Stomach (tissue), 8 donors: ENCODE measurements at regions not wholly inside any gene's neighbourhood (a gene's known extent, or its start where the extent isn't known, plus 50 kb on each side); places are given as distances from the start of the nearest gene placed in this dataset.

ENCODE experiments used
- DNase-seq, 2 donors: peaks; one replicate each; pipeline versions ENCODE4 v3.0.0 to v3.0.0-alpha.2; 2013 to 2019
- H3K27ac ChIP-seq, 5 donors: fragments of 200-600 bp in 4 of 5; sonication (generic) in 4 of 5; one replicate each; pipeline ENCODE4 v1.5.1; 2013 to 2019; ENCODE audit warnings: mild to moderate bottlenecking in 1 of 5, moderate library complexity in 1 of 5
- H3K27me3 ChIP-seq, 3 donors: fragments of 200-600 bp; sonication (generic); one replicate each; pipeline ENCODE4 v1.5.1; 2017 to 2019; ENCODE audit warnings: mixed run types in 1 of 3
- H3K36me3 ChIP-seq, 4 donors: fragments of 200-600 bp; sonication (generic); 1 replicate in 3 of 4; 2 replicates in 1 of 4; pipeline ENCODE4 v1.5.1; 2016 to 2019
- H3K4me1 ChIP-seq, 4 donors: fragments of 200-600 bp; sonication (generic); one replicate each; pipeline ENCODE4 v1.5.1; 2016 to 2019
- H3K4me3 ChIP-seq, 4 donors: fragments of 200-600 bp; sonication (generic) in 3 of 4; one replicate each; pipeline ENCODE4 v1.5.1; 2016 to 2019; ENCODE audit warnings: mild to moderate bottlenecking in 1 of 4
- H3K9me3 ChIP-seq, 4 donors: fragments of 200-600 bp; sonication (generic); one replicate each; pipeline ENCODE4 v1.5.1; 2016 to 2019
- EP300 ChIP-seq: sonication (generic); formaldehyde crosslinking; IDR thresholded peaks from one replicate; pipeline ENCODE4 v1.6.1; 2017; ENCODE audit warnings: antibody characterized with exemption
- POLR2A ChIP-seq, 4 donors: fragments of 450-650 bp; IDR thresholded peaks; one replicate each; pipeline ENCODE4 v1.6.1; 2016; ENCODE audit warnings: antibody characterized with exemption in 4 of 4, control low read depth in 2 of 4, mild to moderate bottlenecking in 1 of 4, moderate library complexity in 1 of 4
- POLR2AphosphoS5 ChIP-seq, 3 donors: sonication (generic); formaldehyde crosslinking; IDR thresholded peaks; one replicate each; pipeline ENCODE4 v1.6.1; 2016; ENCODE audit warnings: antibody characterized with exemption in 3 of 3
- WGBS, 5 donors: extraction: QIAGEN DNeasy Blood & Tissue Kit in 3 of 5; methylation state at CpG; one replicate each; pipeline versions ENCODE4 v1.1.5 to v1.1.7; 2013 to 2018; 5-methylcytosine and 5-hydroxymethylcytosine counted together
- intact Hi-C: fragments of 100-400 bp; cut with DNase I; formaldehyde crosslinking; loops from one replicate; pipeline ENCODE4 v1.15.1; 2023; ENCODE audit warnings: low total_unique reads
- TF ChIP-seq, protein P1 (sequence below), 7 experiments: fragments of 450-650 bp in 4 of 7; fragments of 200-600 bp in 3 of 7; sonication (generic) in 3 of 7; IDR thresholded peaks; one replicate each; pipeline ENCODE4 v1.5.1; 2016 to 2019; ENCODE audit warnings: antibody characterized with exemption in 7 of 7, control low read depth in 2 of 7, mild to moderate bottlenecking in 1 of 7
- donor health status: healthy with polysubstance abuse.
- donor health status: Bipolar disorder and iron deficiency.
- donor health status: healthy.

DNA sequence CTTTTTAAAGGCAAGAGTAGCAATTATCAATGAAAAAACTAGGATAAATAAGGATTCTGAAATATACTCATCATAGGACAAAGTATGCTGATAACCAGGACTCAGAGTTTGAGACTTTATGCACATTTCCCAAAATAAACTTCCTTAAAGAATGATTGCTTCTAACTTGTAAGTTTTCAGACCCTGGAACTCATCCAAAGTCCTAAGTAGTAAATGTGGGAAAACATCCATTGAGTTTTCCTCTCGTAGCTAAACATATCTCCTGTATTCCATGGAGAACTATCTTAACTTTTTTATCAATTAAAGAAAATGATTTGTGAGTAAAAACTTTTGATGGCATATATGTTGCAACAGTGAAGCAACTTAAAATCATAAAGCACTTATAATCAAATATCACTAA, 285.2 kb upstream of the KLF6 start:
- Histone ChIP-seq H3K4me1 (peaks cover 9 to 30% (median 11%) of the 10 kb centered on the region in 4 donors), H3K27me3 (no peaks in the 10 kb centered on the region), H3K36me3 (no peaks in the 10 kb centered on the region), H3K4me3 (no peak overlapping the region), H3K9me3 (no peaks in the 10 kb centered on the region), H3K27ac (no peak overlapping the region)
- WGBS, 5 donors = 36 to 60% (median 49%) methylated on average over 1 of the region's 1 CpG
- intact Hi-C loops = no loop called here
- peak in 1 of 2 donors; percentile 54 for DNase-seq
- no peak for TF ChIP-seq POLR2AphosphoS5 (IDR thresholded peaks at IDR 0.05)
- TF ChIP-seq POLR2A (IDR thresholded peaks at IDR 0.05) = no peak
- TF ChIP-seq EP300 = no peak
- TF ChIP-seq, protein P1, sequence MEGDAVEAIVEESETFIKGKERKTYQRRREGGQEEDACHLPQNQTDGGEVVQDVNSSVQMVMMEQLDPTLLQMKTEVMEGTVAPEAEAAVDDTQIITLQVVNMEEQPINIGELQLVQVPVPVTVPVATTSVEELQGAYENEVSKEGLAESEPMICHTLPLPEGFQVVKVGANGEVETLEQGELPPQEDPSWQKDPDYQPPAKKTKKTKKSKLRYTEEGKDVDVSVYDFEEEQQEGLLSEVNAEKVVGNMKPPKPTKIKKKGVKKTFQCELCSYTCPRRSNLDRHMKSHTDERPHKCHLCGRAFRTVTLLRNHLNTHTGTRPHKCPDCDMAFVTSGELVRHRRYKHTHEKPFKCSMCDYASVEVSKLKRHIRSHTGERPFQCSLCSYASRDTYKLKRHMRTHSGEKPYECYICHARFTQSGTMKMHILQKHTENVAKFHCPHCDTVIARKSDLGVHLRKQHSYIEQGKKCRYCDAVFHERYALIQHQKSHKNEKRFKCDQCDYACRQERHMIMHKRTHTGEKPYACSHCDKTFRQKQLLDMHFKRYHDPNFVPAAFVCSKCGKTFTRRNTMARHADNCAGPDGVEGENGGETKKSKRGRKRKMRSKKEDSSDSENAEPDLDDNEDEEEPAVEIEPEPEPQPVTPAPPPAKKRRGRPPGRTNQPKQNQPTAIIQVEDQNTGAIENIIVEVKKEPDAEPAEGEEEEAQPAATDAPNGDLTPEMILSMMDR (IDR thresholded peaks at IDR 0.05) = no peak

- no peak for DNase-seq
- 84 to 93% (median 87%) methylated on average over 3 of the region's 3 CpGs for WGBS, 5 donors
- no peaks in the 10 kb centered on the region for H3K36me3 ChIP-seq
- no peaks in the 10 kb centered on the region for H3K9me3 ChIP-seq
- no peaks in the 10 kb centered on the region for H3K27me3 ChIP-seq
- TF ChIP-seq, protein P1 (IDR thresholded peaks at IDR 0.05) = no peak
- no peak for TF ChIP-seq EP300
- no peak overlapping the region for H3K4me3 ChIP-seq
- H3K27ac ChIP-seq = no peak overlapping the region
- H3K4me1 ChIP-seq = peaks cover 6 to 24% (median 10%) of the 10 kb centered on the region in 4 donors
- intact Hi-C loops = no loop called here
Observed at GRCh38 chr10:4069491-4069890, 284.5 kb upstream of the KLF6 start.

DNA sequence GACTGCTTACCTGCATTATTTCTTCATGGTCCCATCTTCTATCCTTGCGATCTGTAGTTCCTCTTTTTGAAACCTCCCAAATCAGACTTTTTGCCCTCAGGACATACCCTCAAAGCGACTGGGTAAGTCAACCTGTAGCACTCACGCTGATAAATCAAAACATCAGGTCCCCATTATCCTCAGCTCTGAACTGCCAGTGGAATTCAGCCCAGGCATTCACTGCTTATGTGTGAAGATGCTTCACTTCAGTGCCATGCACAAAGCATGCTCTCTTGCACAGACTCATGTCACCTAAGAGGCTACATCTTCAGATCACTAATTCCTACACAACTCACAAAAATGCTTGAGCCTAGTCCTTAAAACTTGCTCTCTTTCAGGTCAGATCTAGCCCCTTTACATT, 283.6 kb upstream of the KLF6 start:
- DNase-seq = no peak
- peaks cover 0 to 16% (median 8%) of the 10 kb centered on the region in 4 donors for H3K4me1 ChIP-seq
- TF ChIP-seq POLR2AphosphoS5 (IDR thresholded peaks at IDR 0.05) (no peak), EP300 (no peak), POLR2A (IDR thresholded peaks at IDR 0.05) (no peak)
- TF ChIP-seq, protein P1 (IDR thresholded peaks at IDR 0.05) = no peak
- H3K4me3 ChIP-seq = no peak overlapping the region
- WGBS, 5 donors = 92 to 98% (median 96%) methylated on average over 3 of the region's 3 CpGs
- no peaks in the 10 kb centered on the region for H3K9me3 ChIP-seq
- H3K27me3 ChIP-seq = no peaks in the 10 kb centered on the region
- intact Hi-C loops = no loop called here
- no peaks in the 10 kb centered on the region for H3K36me3 ChIP-seq
- H3K27ac ChIP-seq = no peak overlapping the region

- DNase-seq = peak in 1 of 2 donors; percentile 21
- Histone ChIP-seq H3K9me3 (no peaks in the 10 kb centered on the region), H3K27me3 (no peaks in the 10 kb centered on the region), H3K4me1 (peaks cover 0 to 15% (median 8%) of the 10 kb centered on the region in 4 donors), H3K27ac (peak overlapping the region in 3 of 5 donors; percentile 11 to 72 (median 53)), H3K36me3 (no peaks in the 10 kb centered on the region), H3K4me3 (no peak overlapping the region)
- 63 to 69% (median 65%) methylated on average over 6 of the region's 6 CpGs for WGBS, 5 donors
- intact Hi-C loops = no loop called here
- TF ChIP-seq, protein P1 (IDR thresholded peaks at IDR 0.05) = no peak
- TF ChIP-seq POLR2A (IDR thresholded peaks at IDR 0.05) (no peak), EP300 (no peak), POLR2AphosphoS5 (IDR thresholded peaks at IDR 0.05) (peak in 1 of 3 donors; percentile 31)
Observed at GRCh38 chr10:4067931-4068561, 283.0 kb upstream of the KLF6 start.
